ENCODE measurements at regions not wholly inside any gene's neighbourhood (a gene's known extent, or its start where the extent isn't known, plus 50 kb on each side); places are given as distances from the start of the nearest gene placed in this dataset.

DNA sequence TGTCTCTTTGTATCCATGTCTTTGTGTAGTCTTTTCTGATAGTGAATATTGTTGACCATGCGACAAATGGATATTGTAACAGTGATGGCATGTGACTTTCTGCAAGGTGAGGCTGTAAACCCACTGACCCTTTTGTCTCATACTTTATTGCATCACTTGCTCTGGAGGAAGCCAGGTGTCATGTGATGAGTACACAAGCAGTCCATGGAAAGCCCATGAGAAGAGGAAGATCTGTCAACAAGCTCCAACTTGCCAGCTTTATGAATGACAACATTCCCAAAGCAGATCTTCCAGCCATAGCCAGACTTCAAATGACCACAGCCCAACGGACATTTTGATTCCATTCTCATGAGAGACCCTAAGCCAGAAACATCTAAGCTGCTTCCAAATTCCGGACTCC is 450.1 kb upstream of the ACTBL2 start:
- TF ChIP-seq POLR2AphosphoS5 (IDR thresholded peaks at IDR 0.05; ENCODE audit: low read depth, low read length) (no peak), POLR2A (IDR thresholded peaks at IDR 0.05; ENCODE audit: low read depth, low read length) (no peak), TAF1 (IDR thresholded peaks at IDR 0.05; ENCODE audit: low read depth, low read length) (no peak), SPI1 (IDR thresholded peaks at IDR 0.05; ENCODE audit: low read depth, low read length) (no peak), PAX5 (IDR thresholded peaks at IDR 0.05; ENCODE audit: insufficient read depth, low read length, severe bottlenecking) (no peak), POU2F2 (IDR thresholded peaks at IDR 0.05; ENCODE audit: low read depth, low read length) (no peak)
